ENCODE measurements at regions not wholly inside any gene's neighbourhood (a gene's known extent, or its start where the extent isn't known, plus 50 kb on each side); places are given as distances from the start of the nearest gene placed in this dataset.

DNA sequence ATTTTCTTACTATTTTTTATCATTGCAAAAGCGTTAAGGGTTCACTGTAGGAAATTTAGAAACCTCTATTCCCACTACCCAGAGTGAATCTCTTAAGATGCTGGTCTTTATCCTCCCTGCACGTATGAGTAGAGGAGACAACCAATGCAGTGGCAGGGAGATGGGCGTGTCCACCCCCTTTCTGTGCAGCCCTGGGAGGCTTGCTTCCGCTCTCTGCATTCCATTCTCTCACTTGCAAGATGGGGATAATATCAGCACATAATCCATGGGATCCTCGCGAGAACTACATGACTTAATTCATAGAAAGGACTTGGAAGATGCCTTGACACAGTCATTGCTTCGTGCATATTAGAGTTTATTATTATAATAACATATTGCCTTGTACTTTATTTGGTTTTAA lies 196.2 kb downstream of the KLF6 start:
- TF ChIP-seq CTCF (IDR thresholded peaks at IDR 0.05), result no peak
- no peak for ATAC-seq
- no peaks in the 10 kb centered on the region for H3K4me1 ChIP-seq
- 87% methylated on average over 7 of the region's 7 CpGs for WGBS, 2 donors
- H3K36me3 ChIP-seq, result no peaks in the 10 kb centered on the region
- no peak for DNase-seq
- H3K4me3 ChIP-seq, result no peak overlapping the region
- H3K27me3 ChIP-seq, result no peaks in the 10 kb centered on the region
- intact Hi-C loops (cut with DNase I), result no loop called here
- H3K9me3 ChIP-seq, result no peaks in the 10 kb centered on the region
- H3K27ac ChIP-seq, result no peak overlapping the region

GRCh38 chr10:3588346-3588745 lies 196.7 kb downstream of the KLF6 start:
- Histone ChIP-seq H3K36me3 (no peaks in the 10 kb centered on the region), H3K9me3 (no peaks in the 10 kb centered on the region), H3K4me1 (no peaks in the 10 kb centered on the region), H3K27ac (no peak overlapping the region), H3K4me3 (no peak overlapping the region), H3K27me3 (no peaks in the 10 kb centered on the region)
- WGBS, 2 donors, result 93 to 95% methylated on average over 7 of the region's 7 CpGs
- DNase-seq (no peak), ATAC-seq (no peak)
- intact Hi-C loops (cut with DNase I), result no loop called here
- no peak for TF ChIP-seq CTCF (IDR thresholded peaks at IDR 0.05)

GRCh38 chr10:3584926-3585784 lies 199.9 kb downstream of the KLF6 start:
- no peaks in the 10 kb centered on the region for H3K9me3 ChIP-seq
- DNase-seq (no peak), ATAC-seq (no peak)
- TF ChIP-seq CTCF (IDR thresholded peaks at IDR 0.05), result no peak
- no peak overlapping the region for H3K27ac ChIP-seq
- no peaks in the 10 kb centered on the region for H3K36me3 ChIP-seq
- H3K4me1 ChIP-seq, result peaks cover 0 to under 1% (median 0%) of the 10 kb centered on the region in 9 donors
- H3K27me3 ChIP-seq, result no peaks in the 10 kb centered on the region
- 84% methylated on average over 22 of the region's 22 CpGs for WGBS, 2 donors
- intact Hi-C loops (cut with DNase I), result no loop called here
- H3K4me3 ChIP-seq, result no peak overlapping the region

DNA sequence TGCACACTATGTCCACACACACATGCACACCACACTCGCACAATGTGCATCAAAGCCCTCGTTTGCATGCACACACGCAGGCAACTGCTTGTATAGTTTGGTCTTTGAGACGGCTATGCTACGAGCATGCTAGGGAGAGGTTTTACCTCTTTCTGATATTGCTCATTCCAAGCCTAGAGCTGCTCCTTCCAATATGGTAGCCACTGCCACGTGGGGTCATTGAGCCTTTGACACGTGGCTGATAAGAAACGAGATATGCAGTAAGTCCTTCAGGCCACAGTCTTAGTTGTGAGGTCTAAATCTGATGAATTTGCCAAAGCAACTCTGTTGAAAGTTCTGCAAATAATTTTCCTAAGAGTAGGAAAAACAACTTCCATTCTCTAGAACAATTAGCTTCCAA lies 204.4 kb downstream of the KLF6 start:
- Histone ChIP-seq H3K4me3 (no peak overlapping the region), H3K9me3 (no peaks in the 10 kb centered on the region), H3K27ac (no peak overlapping the region), H3K27me3 (no peaks in the 10 kb centered on the region), H3K36me3 (no peaks in the 10 kb centered on the region), H3K4me1 (peaks cover 0 to 11% (median 0%) of the 10 kb centered on the region in 9 donors)
- 83 to 84% methylated on average over 8 of the region's 8 CpGs for WGBS, 2 donors
- no peak for ATAC-seq
- no peak for TF ChIP-seq CTCF (IDR thresholded peaks at IDR 0.05)
- no peak for DNase-seq
- intact Hi-C loops (cut with DNase I), result no loop called here
